ENCODE measurements at regions not wholly inside any gene's neighbourhood (a gene's known extent, or its start where the extent isn't known, plus 50 kb on each side); places are given as distances from the start of the nearest gene placed in this dataset.

GRCh38 chr6:53744321-53744720 lies 50.5 kb upstream of the LRRC1 start:
- no peak for DNase-seq

DNA sequence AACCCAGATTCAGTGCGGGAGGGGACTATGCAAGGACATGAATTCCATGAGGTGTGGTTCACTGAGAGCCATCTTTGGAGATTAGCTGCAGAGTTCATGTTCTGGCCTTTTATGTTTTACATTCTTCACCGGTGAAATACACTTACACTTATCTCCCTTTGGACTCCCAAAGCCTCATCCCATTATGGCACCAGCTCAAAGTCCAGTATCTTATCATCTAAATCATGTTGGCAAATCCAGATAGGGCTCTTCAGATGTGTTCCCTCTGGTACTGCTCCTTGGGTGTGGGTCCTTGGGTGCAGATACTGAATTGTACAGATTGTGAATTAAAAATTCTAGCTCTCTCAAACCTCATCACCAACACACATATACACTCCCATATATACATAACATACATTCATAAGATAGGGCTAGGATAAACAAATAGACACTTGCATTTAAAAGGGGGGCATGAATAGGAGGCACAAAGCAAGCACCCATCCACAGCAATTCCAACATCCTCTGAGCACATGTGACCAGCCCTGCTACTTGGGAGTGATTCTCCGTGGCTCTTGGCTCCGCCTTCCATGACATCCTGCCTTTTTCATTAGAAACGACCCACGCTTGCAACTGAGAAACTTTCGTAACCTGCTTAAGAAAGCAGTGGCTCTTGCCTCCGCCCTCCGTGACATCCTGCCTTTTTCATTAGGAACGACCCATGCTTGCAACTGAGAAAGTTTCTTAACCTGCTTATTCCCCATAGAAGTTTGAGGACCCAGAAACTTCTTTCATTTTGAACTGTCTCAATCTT lies 53.6 kb upstream of the LRRC1 start:
- DNase-seq: no peak

GRCh38 chr6:53737746-53738145 lies 57.1 kb upstream of the LRRC1 start:
- no peak for DNase-seq

- DNase-seq: no peak
These were observed 58.9 kb upstream of the LRRC1 start for GRCh38 chr6:53735896-53736295.

DNA sequence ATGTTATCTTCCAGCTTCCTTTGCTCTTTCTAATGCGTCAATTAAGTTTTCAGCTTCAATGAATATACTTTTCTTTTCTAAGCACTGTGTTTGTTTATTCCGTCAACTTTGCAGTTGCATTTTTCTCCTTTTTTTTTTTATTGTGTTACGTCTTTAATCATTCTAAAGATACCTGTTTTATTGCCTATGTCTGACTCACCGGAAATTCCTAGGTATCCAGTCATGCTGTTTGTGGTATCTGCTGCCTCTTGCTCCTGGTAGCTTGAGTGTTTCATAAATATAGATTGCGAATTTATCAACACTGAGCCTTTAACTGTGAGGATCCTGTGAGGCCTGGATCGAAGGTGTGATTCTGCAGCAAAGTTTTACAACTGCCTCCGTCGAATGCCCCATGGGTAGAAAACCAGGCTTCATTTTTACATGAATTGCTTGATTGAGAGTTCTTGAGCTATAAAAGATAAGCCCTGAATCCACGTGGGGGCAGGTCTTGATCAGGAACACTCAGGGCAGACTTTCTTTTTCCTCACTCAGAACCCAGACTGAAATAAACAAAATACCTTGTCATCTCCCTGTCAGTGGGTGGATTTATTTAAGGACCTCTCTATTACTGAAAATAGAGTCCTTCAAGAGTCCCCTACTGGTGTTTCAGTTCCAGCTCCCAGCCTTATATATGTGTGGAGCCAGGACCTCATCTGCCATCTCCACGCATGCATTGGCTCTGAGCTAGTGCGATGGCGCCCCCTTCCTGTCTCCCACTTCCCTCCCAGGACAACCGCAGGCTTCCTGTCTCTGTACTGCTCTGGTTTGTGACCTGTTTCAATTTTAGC lies 60.1 kb upstream of the LRRC1 start:
- peak; percentile 14 for DNase-seq

GRCh38 chr6:53731866-53732636 lies 62.8 kb upstream of the LRRC1 start:
- DNase-seq: no peak

DNA sequence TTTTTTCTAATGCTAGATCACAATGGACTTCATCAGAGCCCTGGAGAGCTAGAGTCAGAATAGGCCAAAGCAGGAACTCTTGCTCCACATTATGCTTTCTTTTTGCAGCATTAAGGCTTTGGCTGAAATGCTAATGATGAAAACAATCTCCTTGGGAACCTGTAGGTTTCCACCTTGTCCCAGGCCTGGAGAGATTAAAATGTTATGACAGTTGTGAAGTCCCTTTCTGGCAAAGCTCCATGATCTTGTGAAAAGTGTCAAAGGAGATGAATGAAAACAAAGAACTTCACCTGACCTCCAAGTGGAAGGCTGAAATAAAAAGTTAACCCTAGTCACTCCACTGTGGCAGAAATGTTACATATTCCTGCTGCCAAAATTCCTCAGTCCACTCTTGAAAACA lies 64.0 kb upstream of the LRRC1 start:
- no peak for DNase-seq

DNA sequence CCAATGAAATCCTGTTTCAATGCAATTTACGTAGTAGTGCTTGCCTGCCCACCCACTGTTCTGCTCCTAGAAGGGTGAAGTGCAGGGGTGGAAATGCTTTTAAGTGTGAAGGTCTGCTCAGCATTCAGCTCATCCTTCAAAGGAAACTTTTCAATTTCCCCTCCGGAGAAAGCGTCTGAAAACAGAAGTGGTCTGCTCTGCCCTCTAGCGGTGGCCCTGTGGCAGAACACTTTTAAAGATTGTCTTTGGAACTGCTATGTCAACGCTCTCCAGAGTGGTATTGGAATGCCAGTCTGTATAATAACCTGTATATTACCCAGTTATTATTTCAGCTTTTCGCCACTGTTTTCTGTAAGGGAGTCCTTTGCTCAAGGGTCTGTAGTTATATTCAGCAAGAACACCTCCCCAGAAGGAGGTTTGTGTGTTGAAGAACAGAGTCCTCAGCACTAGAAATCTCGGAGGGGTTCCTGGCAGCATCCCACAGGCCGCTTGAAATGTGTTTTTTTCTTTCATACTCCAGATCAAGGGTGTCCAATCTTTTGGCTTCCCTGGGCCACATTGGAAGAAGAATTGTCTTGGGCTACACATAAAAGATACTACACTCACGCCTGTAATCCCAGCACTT lies 63.1 kb upstream of the KLHL31 start:
- peak; percentile 35 for DNase-seq

GRCh38 chr6:53727748-53728147 lies 62.2 kb upstream of the KLHL31 start:
- DNase-seq: no peak

GRCh38 chr6:53725791-53726575 lies 60.4 kb upstream of the KLHL31 start:
- peak; percentile 45 for DNase-seq

DNA sequence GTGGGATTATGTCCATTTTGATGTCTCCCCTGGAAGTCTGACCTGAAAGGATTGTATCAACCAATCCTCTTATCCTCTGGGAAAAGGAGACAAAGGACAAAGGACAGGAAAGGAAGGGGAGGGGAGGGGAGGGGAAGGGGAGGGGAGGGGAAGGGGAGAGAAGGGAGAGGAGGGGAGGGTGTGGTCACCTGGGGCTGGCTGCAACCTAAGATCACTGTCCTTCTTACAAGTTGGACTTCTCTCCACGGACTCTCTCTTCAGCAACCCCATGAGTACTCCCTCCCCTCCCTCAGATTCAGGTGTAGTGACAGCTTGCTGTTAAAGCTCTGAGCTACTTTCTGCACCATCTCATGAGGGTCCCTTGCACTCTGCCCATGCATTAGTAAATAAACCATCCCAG lies 58.9 kb upstream of the KLHL31 start:
- no peak for DNase-seq

GRCh38 chr6:53723331-53723730 lies 57.8 kb upstream of the KLHL31 start:
- DNase-seq: no peak

DNA sequence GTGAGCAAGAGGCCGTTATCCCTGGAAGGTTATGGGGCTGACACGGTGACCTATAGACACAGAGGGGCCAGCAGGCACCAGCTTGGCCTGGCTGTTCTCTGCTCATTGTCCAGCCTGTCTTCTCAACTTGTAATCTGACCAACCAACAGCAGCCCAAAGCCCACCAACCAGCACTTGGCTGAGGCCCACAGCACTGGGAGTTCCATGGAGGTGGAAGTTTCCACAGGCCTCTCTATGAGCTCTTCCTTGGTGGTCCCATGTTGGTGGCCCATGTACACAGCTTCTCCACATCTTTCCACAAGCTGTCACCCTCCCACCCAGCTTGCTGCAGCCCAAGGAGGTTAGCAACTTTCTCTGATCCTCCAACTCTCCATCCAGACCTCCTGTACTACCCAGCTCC lies 56.2 kb upstream of the KLHL31 start:
- DNase-seq: no peak

GRCh38 chr6:53718597-53719460 lies 53.3 kb upstream of the KLHL31 start:
- peak; percentile 62 for DNase-seq

GRCh38 chr6:53717566-53717965 lies 52.0 kb upstream of the KLHL31 start:
- DNase-seq: no peak

- no peak for DNase-seq
These were observed 49.9 kb upstream of the KLHL31 start for GRCh38 chr6:53715434-53715833.
